OCI-LY7 (cell line): ENCODE measurements at regions not wholly inside any gene's neighbourhood (a gene's known extent, or its start where the extent isn't known, plus 50 kb on each side); places are given as distances from the start of the nearest gene placed in this dataset.

ENCODE experiments used
- BruUV-seq: library from RNA; stranded (reverse); fragments of 400-500 nt; replicated peaks from 2 replicates; lab custom pipeline; 2021; lab: Mats Ljungman, UMichigan
- CTCF ChIA-PET: fragments of 300-600 bp; sonication (Branson Sonifier 250); formaldehyde crosslinking; loops from one replicate; lab custom pipeline; 2022; ENCODE audit warnings: antibody characterized with exemption; ENCODE audit not compliant: unreplicated experiment; lab: Charles Lee
- POLR2A ChIA-PET: fragments of 300-600 bp; sonication (Branson Sonifier 250); formaldehyde crosslinking; loops from one replicate; lab custom pipeline; 2022; ENCODE audit warnings: antibody characterized with exemption; lab: Charles Lee
- DNase-seq: peaks from one replicate; pipeline ENCODE4 v3.0.0-alpha.2; 2015; ENCODE audit warnings: low spot score
- H2AFZ ChIP-seq: fragments of 200-600 bp; sonication (generic), shearing (Covaris generic); 2 replicates; pipeline ENCODE4 v1.6.1; 2014; ENCODE audit warnings: mild to moderate bottlenecking, antibody characterized with exemption, low read length, moderate library complexity
- H3K27ac ChIP-seq: fragments of 200-600 bp; sonication (generic); 2 replicates; pipeline ENCODE4 v1.5.1; 2014; ENCODE audit warnings: mixed run types, low read depth, mild to moderate bottlenecking, moderate library complexity, low read length, inconsistent platforms; ENCODE audit not compliant: poor library complexity, severe bottlenecking
- H3K36me3 ChIP-seq: fragments of 200-600 bp; sonication (generic); 2 replicates; pipeline ENCODE4 v1.6.1; 2014; ENCODE audit warnings: mild to moderate bottlenecking, antibody characterized with exemption, low read length, moderate library complexity, mixed read lengths; ENCODE audit not compliant: insufficient read depth
- H3K4me1 ChIP-seq: fragments of 200-600 bp; sonication (generic); 2 replicates; pipeline ENCODE4 v1.5.1; 2014; ENCODE audit warnings: mild to moderate bottlenecking, low read length; ENCODE audit not compliant: insufficient read depth, poor library complexity, severe bottlenecking
- H3K4me2 ChIP-seq: fragments of 200-600 bp; sonication (generic); 2 replicates; pipeline ENCODE4 v1.6.1; 2014; ENCODE audit warnings: mild to moderate bottlenecking, low read length
- H3K4me3 ChIP-seq: fragments of 200-600 bp; sonication (generic); 2 replicates; pipeline ENCODE4 v1.5.1; 2014; ENCODE audit warnings: mild to moderate bottlenecking, low read depth, low read length; ENCODE audit not compliant: poor library complexity, severe bottlenecking
- H3K79me2 ChIP-seq: fragments of 200-600 bp; sonication (generic); 2 replicates; pipeline ENCODE4 v1.6.1; 2016; ENCODE audit warnings: low read depth, mild to moderate bottlenecking, low read length, moderate library complexity, mixed read lengths; ENCODE audit not compliant: insufficient read depth
- H3K9me2 ChIP-seq: fragments of 200-600 bp; sonication (generic); 2 replicates; pipeline ENCODE4 v1.6.1; 2016; ENCODE audit warnings: mild to moderate bottlenecking, low read length, mixed read lengths; ENCODE audit not compliant: insufficient read depth
- H3K9me3 ChIP-seq: fragments of 200-600 bp; sonication (generic); 2 replicates; pipeline ENCODE4 v1.6.1; 2014; ENCODE audit warnings: mild to moderate bottlenecking, mixed run types, low read length, mixed read lengths
- H4K20me1 ChIP-seq: fragments of 200-600 bp; sonication (generic); 2 replicates; pipeline ENCODE4 v1.6.1; 2014; ENCODE audit warnings: mild to moderate bottlenecking, antibody characterized with exemption, low read length, moderate library complexity, mixed read lengths; ENCODE audit not compliant: insufficient read depth
- EZH2phosphoT487 ChIP-seq: fragments of 200-600 bp; sonication (generic); IDR thresholded peaks from 2 replicates; pipeline ENCODE4 v1.6.1; 2018; ENCODE audit warnings: low read depth, borderline replicate concordance, mild to moderate bottlenecking, mixed run types, antibody characterized with exemption, low read length, moderate library complexity, mixed read lengths
- intact Hi-C: fragments of 100-400 bp; cut with micrococcal nuclease; formaldehyde crosslinking; loops from one replicate; pipeline ENCODE4 v1.10.0; 2022; ENCODE audit not compliant: unreplicated experiment
- TF ChIP-seq, protein P1 (sequence below): fragments of 200-600 bp; sonication (generic); conservative IDR thresholded peaks from 2 replicates; pipeline ENCODE4 v1.5.1; 2014; ENCODE audit warnings: mild to moderate bottlenecking, antibody characterized with exemption, low read length, moderate library complexity, mixed read lengths

DNA sequence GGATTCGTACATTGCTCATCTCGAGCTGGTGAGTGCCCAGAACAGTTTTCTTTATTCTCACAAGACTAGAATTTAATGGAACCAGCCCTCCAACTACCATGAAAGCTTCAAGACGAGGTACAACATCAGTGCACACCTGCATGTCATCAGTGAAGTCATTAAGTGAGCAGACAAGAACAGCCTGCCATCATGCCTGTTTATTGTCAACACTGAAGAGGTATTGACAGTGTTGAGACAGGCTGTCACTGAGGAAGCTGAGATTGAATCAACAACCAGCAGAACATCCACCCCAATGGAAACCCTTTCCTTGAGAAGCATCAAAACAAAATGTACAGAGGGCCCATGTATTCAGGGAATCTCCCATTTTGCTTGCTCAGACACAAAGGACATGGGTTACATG, 148.0 kb upstream of the TCF4 start:
- CTCF ChIA-PET, result no interaction called here
- intact Hi-C loops, result no loop called here
- no TSS peak for BruUV-seq

DNA sequence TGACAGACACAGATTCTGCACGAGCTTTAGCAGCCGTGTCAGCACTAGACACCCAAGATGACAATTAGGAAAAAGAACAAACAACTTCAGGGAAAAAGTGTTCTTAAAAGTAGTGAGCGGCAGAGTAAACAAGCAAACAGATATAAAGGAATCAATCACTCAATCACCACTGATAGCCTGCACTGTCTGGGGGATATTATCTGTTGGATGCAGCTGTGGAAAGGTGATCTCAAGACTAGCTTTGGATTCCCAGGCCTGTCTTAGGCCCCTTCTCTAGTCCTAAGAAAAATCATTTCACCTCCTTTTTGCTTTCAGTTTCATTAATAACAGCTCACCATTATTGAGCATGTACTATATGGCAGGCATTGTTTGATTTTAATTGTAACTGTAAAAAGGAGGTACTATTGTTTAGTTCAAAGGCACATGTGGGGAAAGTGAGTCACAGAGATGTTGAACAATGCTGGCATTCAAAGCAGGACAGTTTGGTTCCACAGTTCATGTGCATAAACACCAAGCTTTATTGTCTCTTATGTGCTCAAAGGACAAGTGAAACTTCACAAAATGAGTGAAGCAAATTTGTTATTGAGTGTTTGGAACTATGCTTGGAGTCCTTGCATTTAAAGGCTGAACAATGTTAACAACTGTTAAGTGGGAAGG, 147.3 kb upstream of the TCF4 start:
- POLR2A ChIA-PET, result no interaction called here
- no peak overlapping the region for H3K4me3 ChIP-seq

More for the DNA sequence above, 148.0 kb upstream of the TCF4 start:
- H3K9me2 ChIP-seq, result no peaks in the 10 kb centered on the region
- H3K36me3 ChIP-seq, result no peaks in the 10 kb centered on the region
- TF ChIP-seq EZH2phosphoT487, result no peak
- DNase-seq, result no peak
- POLR2A ChIA-PET, result no interaction called here
- H4K20me1 ChIP-seq, result no peaks in the 10 kb centered on the region
- no peak overlapping the region for H2AFZ ChIP-seq
- H3K4me3 ChIP-seq, result no peak overlapping the region
- no peaks in the 10 kb centered on the region for H3K4me1 ChIP-seq
- H3K4me2 ChIP-seq, result no peak overlapping the region
- no peak overlapping the region for H3K27ac ChIP-seq
- H3K79me2 ChIP-seq, result no peaks in the 10 kb centered on the region
- H3K9me3 ChIP-seq, result no peaks in the 10 kb centered on the region

DNA sequence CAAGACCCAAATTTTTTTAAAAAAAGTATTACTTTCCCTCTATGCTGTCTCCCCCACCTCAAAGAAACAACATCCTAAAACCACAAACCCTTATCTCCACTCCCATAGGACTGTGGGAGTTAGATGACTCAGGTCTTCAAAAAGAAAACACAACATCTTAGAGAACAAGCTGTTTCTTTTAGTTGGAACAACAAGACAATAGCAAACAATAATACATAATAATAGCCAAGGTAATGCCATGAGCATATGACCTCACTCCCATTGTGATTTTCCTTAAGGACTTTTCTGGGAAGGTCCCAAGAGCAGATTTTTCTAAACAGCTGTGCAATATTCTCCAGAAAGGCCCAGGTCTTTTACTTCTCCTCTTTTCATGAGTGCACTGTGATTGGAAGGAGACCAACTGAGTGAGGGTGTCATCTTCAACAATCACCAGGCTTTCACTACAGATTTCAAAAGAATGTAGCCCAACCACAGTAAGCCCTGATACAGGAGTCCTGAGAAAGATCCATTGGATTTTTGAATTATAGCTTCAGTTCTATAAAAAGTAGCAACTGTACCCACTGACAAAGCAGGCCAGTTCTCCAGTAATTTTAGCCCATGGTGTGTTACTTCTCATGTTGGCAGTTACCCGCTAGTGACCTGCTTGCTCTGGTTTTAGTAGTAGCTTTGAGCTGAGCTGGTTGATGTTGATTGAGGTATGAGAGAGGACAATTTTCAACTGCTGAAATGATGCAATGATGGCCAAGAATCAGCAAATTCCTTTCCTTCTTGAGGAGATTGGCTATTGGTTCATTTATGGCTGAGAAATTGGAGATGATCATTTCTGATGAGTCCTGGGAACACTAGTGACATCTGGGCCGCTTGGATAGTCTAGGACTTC, 144.5 kb upstream of the TCF4 start:
- Histone ChIP-seq H3K4me1 (no peaks in the 10 kb centered on the region), H3K79me2 (no peaks in the 10 kb centered on the region), H3K4me2 (no peak overlapping the region), H3K4me3 (no peak overlapping the region), H3K36me3 (no peaks in the 10 kb centered on the region), H2AFZ (no peak overlapping the region), H3K27ac (no peak overlapping the region), H3K9me2 (no peaks in the 10 kb centered on the region), H4K20me1 (no peaks in the 10 kb centered on the region), H3K9me3 (no peaks in the 10 kb centered on the region)
- TF ChIP-seq, protein P1, sequence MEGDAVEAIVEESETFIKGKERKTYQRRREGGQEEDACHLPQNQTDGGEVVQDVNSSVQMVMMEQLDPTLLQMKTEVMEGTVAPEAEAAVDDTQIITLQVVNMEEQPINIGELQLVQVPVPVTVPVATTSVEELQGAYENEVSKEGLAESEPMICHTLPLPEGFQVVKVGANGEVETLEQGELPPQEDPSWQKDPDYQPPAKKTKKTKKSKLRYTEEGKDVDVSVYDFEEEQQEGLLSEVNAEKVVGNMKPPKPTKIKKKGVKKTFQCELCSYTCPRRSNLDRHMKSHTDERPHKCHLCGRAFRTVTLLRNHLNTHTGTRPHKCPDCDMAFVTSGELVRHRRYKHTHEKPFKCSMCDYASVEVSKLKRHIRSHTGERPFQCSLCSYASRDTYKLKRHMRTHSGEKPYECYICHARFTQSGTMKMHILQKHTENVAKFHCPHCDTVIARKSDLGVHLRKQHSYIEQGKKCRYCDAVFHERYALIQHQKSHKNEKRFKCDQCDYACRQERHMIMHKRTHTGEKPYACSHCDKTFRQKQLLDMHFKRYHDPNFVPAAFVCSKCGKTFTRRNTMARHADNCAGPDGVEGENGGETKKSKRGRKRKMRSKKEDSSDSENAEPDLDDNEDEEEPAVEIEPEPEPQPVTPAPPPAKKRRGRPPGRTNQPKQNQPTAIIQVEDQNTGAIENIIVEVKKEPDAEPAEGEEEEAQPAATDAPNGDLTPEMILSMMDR, result no peak
- no peak for TF ChIP-seq EZH2phosphoT487
- CTCF ChIA-PET, result no interaction called here
- POLR2A ChIA-PET, result no interaction called here
- intact Hi-C loops, result no loop called here
- BruUV-seq, result no TSS peak
- no peak for DNase-seq

More for the DNA sequence above, 147.3 kb upstream of the TCF4 start:
- Histone ChIP-seq H4K20me1 (no peaks in the 10 kb centered on the region), H3K4me1 (no peaks in the 10 kb centered on the region), H3K79me2 (no peaks in the 10 kb centered on the region), H2AFZ (no peak overlapping the region), H3K27ac (no peak overlapping the region), H3K9me3 (no peaks in the 10 kb centered on the region), H3K36me3 (no peaks in the 10 kb centered on the region), H3K4me2 (no peak overlapping the region), H3K9me2 (no peaks in the 10 kb centered on the region)
- CTCF ChIA-PET, result no interaction called here
- TF ChIP-seq, protein P1, result no peak
- intact Hi-C loops, result no loop called here
- no TSS peak for BruUV-seq
- no peak for DNase-seq
